K562 (cell line): ENCODE measurements at regions not wholly inside any gene's neighbourhood (a gene's known extent, or its start where the extent isn't known, plus 50 kb on each side); places are given as distances from the start of the nearest gene placed in this dataset.

Experiments used
- BRD9 ChIP-seq: fragments of 450-650 bp; IDR thresholded peaks from 2 replicates; pipeline ENCODE4 v1.6.1; 2018; ENCODE audit warnings: low read depth; ENCODE audit not compliant: partially characterized antibody
- CHD7 ChIP-seq: fragments of 200-600 bp; sonication (generic); IDR thresholded peaks from one replicate; pipeline ENCODE4 v1.6.1; 2012; ENCODE audit warnings: mild to moderate bottlenecking, low read depth, low read length, inconsistent platforms
- EZH2 ChIP-seq: IDR thresholded peaks from 2 replicates; pipeline ENCODE4 v1.6.1; 2012; ENCODE audit warnings: low read depth, mild to moderate bottlenecking, inconsistent platforms, low read length, borderline replicate concordance
- POU5F1 ChIP-seq: fragments of 150-350 bp; IDR thresholded peaks from 2 replicates; pipeline ENCODE4 v1.6.1; 2014; ENCODE audit warnings: borderline replicate concordance, low read length, low read depth, mild to moderate bottlenecking; ENCODE audit not compliant: partially characterized antibody
- SMARCA5 ChIP-seq: fragments of 450-650 bp; IDR thresholded peaks from 2 replicates; pipeline ENCODE4 v1.6.1; 2016
- TBP ChIP-seq: optimal IDR thresholded peaks from 2 replicates; pipeline ENCODE3; 2011; ENCODE audit warnings: low read depth, low read length, improper control_type of control experiment
- TSHZ1 ChIP-seq: fragments of 250-450 bp; sonication (Bioruptor Pico); IDR thresholded peaks from 2 replicates; pipeline ENCODE4 v1.4.0; 2020; ENCODE audit warnings: mild to moderate bottlenecking, moderate library complexity
- ZNF518B ChIP-seq: fragments of 250-450 bp; sonication (Bioruptor Pico); IDR thresholded peaks from 2 replicates; pipeline ENCODE4 v1.5.0; 2021; ENCODE audit warnings: mild to moderate bottlenecking, moderate library complexity

- TF ChIP-seq TSHZ1 (CRISPR knock-in tag) (no peak), POU5F1 (no peak), TBP (no peak), EZH2 (no peak), SMARCA5 (no peak), BRD9 (no peak), CHD7 (no peak), ZNF518B (CRISPR knock-in tag) (no peak)
- TF ChIP-seq, all 486 proteins: peak for 3
Measured at GRCh38 chrX:11908371-11908770, 150.3 kb downstream of the MSL3 start (continued).
